HUES6 (cell line): ENCODE measurements at regions not wholly inside any gene's neighbourhood (a gene's known extent, or its start where the extent isn't known, plus 50 kb on each side); places are given as distances from the start of the nearest gene placed in this dataset.

Experiments used
- H3K27ac ChIP-seq: 2 replicates; pipeline ENCODE4 v1.7.0; 2013; ENCODE audit warnings: low read depth, mild to moderate bottlenecking, low read length, inconsistent platforms
- H3K27me3 ChIP-seq: 2 replicates; pipeline ENCODE4 v1.6.1; 2013; ENCODE audit warnings: low read length; ENCODE audit not compliant: control insufficient read depth, insufficient read depth
- H3K36me3 ChIP-seq: 2 replicates; pipeline ENCODE4 v1.6.1; 2013; ENCODE audit warnings: low read length; ENCODE audit not compliant: control insufficient read depth, insufficient read depth
- H3K4me1 ChIP-seq: 2 replicates; pipeline ENCODE4 v1.6.1; 2013; ENCODE audit warnings: low read length; ENCODE audit not compliant: control insufficient read depth, insufficient read depth
- H3K4me3 ChIP-seq: 2 replicates; pipeline ENCODE4 v1.5.1; 2013; ENCODE audit warnings: low read depth, low read length
- H3K9ac ChIP-seq: one replicate; pipeline ENCODE4 v1.6.1; 2013; ENCODE audit warnings: mild to moderate bottlenecking, low read length
- H3K9me3 ChIP-seq: 2 replicates; pipeline ENCODE4 v1.6.1; 2013; ENCODE audit warnings: low read depth, low read length; ENCODE audit not compliant: control insufficient read depth, insufficient read depth

- H3K9me3 ChIP-seq, result no peaks in the 10 kb centered on the region
- no peak overlapping the region for H3K9ac ChIP-seq
- no peak overlapping the region for H3K4me3 ChIP-seq
- no peaks in the 10 kb centered on the region for H3K36me3 ChIP-seq
- no peaks in the 10 kb centered on the region for H3K4me1 ChIP-seq
- H3K27me3 ChIP-seq, result peaks cover 48% of the 10 kb centered on the region; the same call in 1 of the 2 replicates
- no peak overlapping the region for H3K27ac ChIP-seq
These were observed 338.3 kb upstream of the AUTS2 start for GRCh38 chr7:69260023-69260422.

- no peaks in the 10 kb centered on the region for H3K4me1 ChIP-seq
- H3K4me3 ChIP-seq, result no peak overlapping the region
- H3K27ac ChIP-seq, result no peak overlapping the region
- no peak overlapping the region for H3K9ac ChIP-seq
- peaks cover 38% of the 10 kb centered on the region; the same call in 1 of the 2 replicates for H3K27me3 ChIP-seq
- H3K9me3 ChIP-seq, result no peaks in the 10 kb centered on the region
- H3K36me3 ChIP-seq, result no peaks in the 10 kb centered on the region
These were observed 334.7 kb upstream of the AUTS2 start for GRCh38 chr7:69263550-69263949.

- no peaks in the 10 kb centered on the region for H3K36me3 ChIP-seq
- peaks cover 7% of the 10 kb centered on the region; the same call in 1 of the 2 replicates for H3K27me3 ChIP-seq
- no peak overlapping the region for H3K27ac ChIP-seq
- H3K4me3 ChIP-seq, result no peak overlapping the region
- no peaks in the 10 kb centered on the region for H3K4me1 ChIP-seq
- H3K9me3 ChIP-seq, result peaks cover 10% of the 10 kb centered on the region; the same call in 1 of the 2 replicates
- H3K9ac ChIP-seq, result no peak overlapping the region
These were observed 328.5 kb upstream of the AUTS2 start for GRCh38 chr7:69269806-69270205.

GRCh38 chr7:69272101-69272500 lies 326.2 kb upstream of the AUTS2 start:
- Histone ChIP-seq H3K27ac (no peak overlapping the region), H3K4me1 (no peaks in the 10 kb centered on the region), H3K4me3 (no peak overlapping the region), H3K9ac (no peak overlapping the region), H3K9me3 (peaks cover 10% of the 10 kb centered on the region; the same call in 1 of the 2 replicates), H3K36me3 (no peaks in the 10 kb centered on the region), H3K27me3 (0 out of 2 replicates have a peak, but pooled peaks cover 2% of the 10 kb centered on the region)

GRCh38 chr7:69276011-69276729 lies 322.1 kb upstream of the AUTS2 start:
- Histone ChIP-seq H3K36me3 (no peaks in the 10 kb centered on the region), H3K27me3 (no peaks in the 10 kb centered on the region), H3K4me3 (no peak overlapping the region), H3K9me3 (peaks cover 22% of the 10 kb centered on the region; the same call in 1 of the 2 replicates), H3K4me1 (no peaks in the 10 kb centered on the region), H3K9ac (no peak overlapping the region), H3K27ac (no peak overlapping the region)

GRCh38 chr7:69277366-69277765 lies 320.9 kb upstream of the AUTS2 start:
- H3K36me3 ChIP-seq, result no peaks in the 10 kb centered on the region
- H3K9ac ChIP-seq, result no peak overlapping the region
- H3K27me3 ChIP-seq, result no peaks in the 10 kb centered on the region
- no peaks in the 10 kb centered on the region for H3K4me1 ChIP-seq
- peaks cover 33% of the 10 kb centered on the region for H3K9me3 ChIP-seq
- H3K27ac ChIP-seq, result no peak overlapping the region
- no peak overlapping the region for H3K4me3 ChIP-seq

GRCh38 chr7:69282946-69283345 lies 315.3 kb upstream of the AUTS2 start:
- H3K4me3 ChIP-seq, result no peak overlapping the region
- no peak overlapping the region for H3K9ac ChIP-seq
- H3K9me3 ChIP-seq, result peaks cover 23% of the 10 kb centered on the region
- H3K36me3 ChIP-seq, result no peaks in the 10 kb centered on the region
- H3K27ac ChIP-seq, result no peak overlapping the region
- H3K4me1 ChIP-seq, result no peaks in the 10 kb centered on the region
- no peaks in the 10 kb centered on the region for H3K27me3 ChIP-seq

GRCh38 chr7:69283421-69283820 lies 314.9 kb upstream of the AUTS2 start:
- no peaks in the 10 kb centered on the region for H3K36me3 ChIP-seq
- peaks cover 23% of the 10 kb centered on the region for H3K9me3 ChIP-seq
- no peak overlapping the region for H3K4me3 ChIP-seq
- no peak overlapping the region for H3K9ac ChIP-seq
- H3K4me1 ChIP-seq, result no peaks in the 10 kb centered on the region
- no peak overlapping the region for H3K27ac ChIP-seq
- no peaks in the 10 kb centered on the region for H3K27me3 ChIP-seq

- no peaks in the 10 kb centered on the region for H3K36me3 ChIP-seq
- no peak overlapping the region for H3K27ac ChIP-seq
- no peak overlapping the region for H3K9ac ChIP-seq
- peaks cover 12% of the 10 kb centered on the region for H3K9me3 ChIP-seq
- H3K4me3 ChIP-seq, result no peak overlapping the region
- no peaks in the 10 kb centered on the region for H3K4me1 ChIP-seq
- H3K27me3 ChIP-seq, result no peaks in the 10 kb centered on the region
These were observed 312.4 kb upstream of the AUTS2 start for GRCh38 chr7:69285854-69286253.

- Histone ChIP-seq H3K27me3 (no peaks in the 10 kb centered on the region), H3K9ac (no peak overlapping the region), H3K36me3 (no peaks in the 10 kb centered on the region), H3K4me1 (no peaks in the 10 kb centered on the region), H3K9me3 (no peaks in the 10 kb centered on the region), H3K27ac (no peak overlapping the region), H3K4me3 (no peak overlapping the region)
These were observed 302.3 kb upstream of the AUTS2 start for GRCh38 chr7:69295977-69296376.

GRCh38 chr7:69301253-69301652 lies 297.0 kb upstream of the AUTS2 start:
- Histone ChIP-seq H3K9me3 (no peaks in the 10 kb centered on the region), H3K27ac (no peak overlapping the region), H3K36me3 (no peaks in the 10 kb centered on the region), H3K9ac (no peak overlapping the region), H3K4me1 (no peaks in the 10 kb centered on the region), H3K27me3 (no peaks in the 10 kb centered on the region), H3K4me3 (no peak overlapping the region)
